Hepatocyte (in vitro differentiated cells): ENCODE measurements at regions not wholly inside any gene's neighbourhood (a gene's known extent, or its start where the extent isn't known, plus 50 kb on each side); places are given as distances from the start of the nearest gene placed in this dataset.

Source experiments
- CTCF ChIP-seq: fragments of 200-600 bp; sonication (generic); IDR thresholded peaks from 2 replicates; pipeline ENCODE4 v1.5.1; 2016; ENCODE audit warnings: antibody characterized with exemption, mild to moderate bottlenecking; ENCODE audit not compliant: poor library complexity
- EZH2 ChIP-seq: fragments of 200-600 bp; sonication (generic); IDR thresholded peaks from 2 replicates; pipeline ENCODE4 v1.6.1; 2016; ENCODE audit warnings: antibody characterized with exemption, mild to moderate bottlenecking, borderline replicate concordance
- EZH2phosphoT487 ChIP-seq: fragments of 200-600 bp; sonication (generic); IDR thresholded peaks from one replicate; pipeline ENCODE4 v1.6.1; 2018; ENCODE audit warnings: antibody characterized with exemption, mild to moderate bottlenecking, low read depth, moderate library complexity; ENCODE audit not compliant: unreplicated experiment, severe bottlenecking

- no peak for TF ChIP-seq CTCF
- no peak for TF ChIP-seq EZH2phosphoT487
- TF ChIP-seq EZH2, result no peak
These were observed 1268.3 kb upstream of the ACVR2A start for GRCh38 chr2:146576339-146577111.
